Osteoblast (primary cell): ENCODE measurements at regions not wholly inside any gene's neighbourhood (a gene's known extent, or its start where the extent isn't known, plus 50 kb on each side); places are given as distances from the start of the nearest gene placed in this dataset.

Experiments used
- DNase-seq: peaks from one replicate; pipeline ENCODE4 v3.0.0; 2011; ENCODE audit warnings: low spot score, mixed read lengths; ENCODE audit not compliant: insufficient read length; ENCODE audit errors: missing footprints
- H2AFZ ChIP-seq: 2 replicates; pipeline ENCODE4 v1.6.0; 2011; ENCODE audit warnings: mild to moderate bottlenecking, low read length
- H3K27ac ChIP-seq: 2 replicates; pipeline ENCODE4 v1.5.1; 2011; ENCODE audit warnings: mild to moderate bottlenecking, low read depth, low read length, moderate library complexity
- H3K27me3 ChIP-seq: 2 replicates; pipeline ENCODE4 v1.6.0; 2012; ENCODE audit warnings: mild to moderate bottlenecking, control low read depth, inconsistent platforms, low read length, moderate library complexity; ENCODE audit not compliant: insufficient read depth
- H3K36me3 ChIP-seq: 2 replicates; pipeline ENCODE4 v1.5.1; 2011; ENCODE audit warnings: mild to moderate bottlenecking, low read length, control low read depth, moderate library complexity; ENCODE audit not compliant: insufficient read depth
- H3K4me1 ChIP-seq: 2 replicates; pipeline ENCODE4 v1.5.1; 2011; ENCODE audit warnings: mild to moderate bottlenecking, low read length, control low read depth, moderate library complexity; ENCODE audit not compliant: insufficient read depth
- H3K4me2 ChIP-seq: 2 replicates; pipeline ENCODE4 v1.6.0; 2011; ENCODE audit warnings: mild to moderate bottlenecking, low read length; ENCODE audit not compliant: insufficient read depth
- H3K4me3 ChIP-seq: fragments of 200-600 bp; sonication (generic); 3 replicates; pipeline ENCODE4 v1.5.1; 2012; ENCODE audit warnings: mild to moderate bottlenecking, low read length, inconsistent platforms; ENCODE audit not compliant: insufficient read depth
- H3K79me2 ChIP-seq: 2 replicates; pipeline ENCODE4 v1.6.0; 2012; ENCODE audit warnings: mild to moderate bottlenecking, low read length, control low read depth, inconsistent platforms; ENCODE audit not compliant: insufficient read depth
- H3K9me3 ChIP-seq: 2 replicates; pipeline ENCODE4 v1.5.1; 2011; ENCODE audit warnings: low read depth, low read length, control low read depth
- H4K20me1 ChIP-seq: 2 replicates; pipeline ENCODE4 v1.6.0; 2012; ENCODE audit warnings: mild to moderate bottlenecking, low read length, control low read depth; ENCODE audit not compliant: insufficient read depth
- CTCF ChIP-seq: IDR thresholded peaks from 2 replicates; pipeline ENCODE4 v1.5.1; 2011; ENCODE audit warnings: mild to moderate bottlenecking, low read depth, low read length, moderate library complexity; ENCODE audit errors: extremely low read depth

- no peak overlapping the region for H3K4me2 ChIP-seq
- no peaks in the 10 kb centered on the region for H3K36me3 ChIP-seq
- no peaks in the 10 kb centered on the region for H3K27me3 ChIP-seq
- no peak overlapping the region for H3K4me3 ChIP-seq
- no peak for TF ChIP-seq CTCF
- no peaks in the 10 kb centered on the region for H4K20me1 ChIP-seq
- no peak overlapping the region for H2AFZ ChIP-seq
- H3K79me2 ChIP-seq: no peaks in the 10 kb centered on the region
- no peak for DNase-seq
- H3K27ac ChIP-seq: no peak overlapping the region
- no peaks in the 10 kb centered on the region for H3K9me3 ChIP-seq
- no peaks in the 10 kb centered on the region for H3K4me1 ChIP-seq
These were observed 736.1 kb downstream of the DOK5 start for GRCh38 chr20:55211481-55211880.

GRCh38 chr20:55205665-55206064 is 730.3 kb downstream of the DOK5 start:
- Histone ChIP-seq H3K36me3 (no peaks in the 10 kb centered on the region), H3K9me3 (no peaks in the 10 kb centered on the region), H3K4me1 (no peaks in the 10 kb centered on the region), H3K27me3 (no peaks in the 10 kb centered on the region), H4K20me1 (no peaks in the 10 kb centered on the region), H2AFZ (no peak overlapping the region), H3K27ac (no peak overlapping the region), H3K79me2 (no peaks in the 10 kb centered on the region), H3K4me2 (no peak overlapping the region), H3K4me3 (no peak overlapping the region)
- no peak for TF ChIP-seq CTCF
- DNase-seq: no peak

GRCh38 chr20:55200317-55200716 is 724.9 kb downstream of the DOK5 start:
- Histone ChIP-seq H3K4me2 (no peak overlapping the region), H4K20me1 (no peaks in the 10 kb centered on the region), H3K4me3 (no peak overlapping the region), H3K36me3 (no peaks in the 10 kb centered on the region), H3K27me3 (no peaks in the 10 kb centered on the region), H3K9me3 (no peaks in the 10 kb centered on the region), H3K4me1 (no peaks in the 10 kb centered on the region), H3K27ac (no peak overlapping the region), H3K79me2 (no peaks in the 10 kb centered on the region), H2AFZ (no peak overlapping the region)
- DNase-seq: no peak
- TF ChIP-seq CTCF: no peak

GRCh38 chr20:55194947-55195346 is 719.6 kb downstream of the DOK5 start:
- Histone ChIP-seq H3K4me1 (no peaks in the 10 kb centered on the region), H3K27ac (no peak overlapping the region), H3K79me2 (no peaks in the 10 kb centered on the region), H3K36me3 (no peaks in the 10 kb centered on the region), H3K4me2 (no peak overlapping the region), H2AFZ (no peak overlapping the region), H3K9me3 (no peaks in the 10 kb centered on the region), H3K27me3 (no peaks in the 10 kb centered on the region), H4K20me1 (no peaks in the 10 kb centered on the region), H3K4me3 (no peak overlapping the region)
- TF ChIP-seq CTCF: no peak
- DNase-seq: no peak
